Erythroblast (primary cell): ENCODE measurements at regions not wholly inside any gene's neighbourhood (a gene's known extent, or its start where the extent isn't known, plus 50 kb on each side); places are given as distances from the start of the nearest gene placed in this dataset.

Experiments
- GATA1 ChIP-seq: IDR thresholded peaks from 2 replicates; pipeline ENCODE4 v1.6.1; 2011; ENCODE audit warnings: low read depth, mild to moderate bottlenecking, control low read depth, low read length, moderate library complexity
- POLR2A ChIP-seq: IDR thresholded peaks from 2 replicates; pipeline ENCODE4 v1.6.1; 2011; ENCODE audit warnings: mild to moderate bottlenecking, low read length

DNA sequence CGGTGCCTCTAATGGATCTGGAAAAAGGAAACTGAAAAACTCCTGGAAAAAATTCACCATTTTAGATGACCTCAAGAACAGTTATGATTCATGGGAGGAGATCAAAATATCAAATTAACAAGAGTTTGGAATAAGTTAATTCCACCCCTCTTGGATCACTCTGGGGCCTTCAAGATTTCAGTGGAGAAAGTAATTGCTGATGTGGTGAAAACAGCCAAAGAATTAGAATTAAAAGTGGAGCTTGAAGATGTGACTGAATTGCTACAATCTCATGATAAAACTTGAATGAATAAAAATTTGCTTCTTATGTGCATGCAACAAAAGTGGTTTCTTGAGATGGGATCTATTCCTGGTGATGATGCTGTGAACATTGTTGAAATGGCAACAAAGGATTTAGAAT lies 974.4 kb upstream of the GYPC start:
- TF ChIP-seq POLR2A (no peak), GATA1 (no peak)
